ENCODE measurements at regions not wholly inside any gene's neighbourhood (a gene's known extent, or its start where the extent isn't known, plus 50 kb on each side); places are given as distances from the start of the nearest gene placed in this dataset.
"Not testable (repeated sequence)": the region's sequence is repeated elsewhere in the genome, so short reads cannot be mapped to it uniquely, and the experiment has no call there.

GRCh38 chr3:104004956-104005355 is 1361.8 kb upstream of the ALCAM start:
- Mint-ChIP-seq H3K36me3 (ENCODE audit: low read depth) (no peaks in the 10 kb centered on the region), H3K9me3 (peaks cover 4% of the 10 kb centered on the region), H3K4me3 (no peak overlapping the region), H3K27me3 (no peaks in the 10 kb centered on the region), H3K4me1 (ENCODE audit: low read depth) (no peaks in the 10 kb centered on the region), H3K27ac (no peak overlapping the region)

DNA sequence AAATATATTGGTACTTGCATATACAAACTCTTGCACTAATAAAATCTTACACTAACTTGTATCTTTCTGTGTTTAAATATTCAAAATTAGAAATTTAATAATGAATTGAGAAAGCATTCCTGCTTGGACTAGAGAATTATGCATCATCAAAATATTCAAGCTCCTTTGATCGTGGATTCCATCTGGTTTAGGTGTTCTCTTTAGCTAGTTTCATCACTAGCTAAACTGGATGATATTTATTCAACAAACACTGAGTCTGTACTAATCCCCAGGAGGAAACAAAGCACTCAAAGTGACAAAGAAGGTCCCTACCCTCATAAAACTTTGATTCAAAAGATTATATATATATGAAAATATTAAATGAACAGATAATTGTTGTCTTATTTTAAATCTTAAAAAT is 1360.9 kb upstream of the ALCAM start:
- Mint-ChIP-seq H3K4me1 (ENCODE audit: low read depth) (no peaks in the 10 kb centered on the region), H3K27ac (no peak overlapping the region), H3K4me3 (no peak overlapping the region), H3K36me3 (ENCODE audit: low read depth) (no peaks in the 10 kb centered on the region), H3K27me3 (no peaks in the 10 kb centered on the region), H3K9me3 (peaks cover 4% of the 10 kb centered on the region)

DNA sequence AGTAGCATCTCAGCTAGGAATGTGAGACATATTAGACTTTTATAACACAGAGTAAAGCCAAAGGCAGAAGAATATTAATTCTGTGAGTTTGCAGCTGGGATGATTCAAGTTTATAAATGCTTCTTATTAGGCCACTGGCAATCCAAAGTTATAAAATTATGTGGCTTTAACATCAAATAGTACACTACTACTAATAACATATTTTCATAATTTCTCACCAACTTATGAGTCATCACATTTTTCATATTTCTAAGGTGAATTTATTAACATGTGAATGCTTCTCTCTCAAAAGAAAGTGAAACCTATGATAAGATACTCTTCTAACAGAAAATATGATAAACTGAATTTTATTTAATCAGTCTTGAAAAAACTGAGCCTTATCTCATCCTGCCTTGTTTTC is 1348.2 kb upstream of the ALCAM start:
- H3K4me1 Mint-ChIP-seq (ENCODE audit: low read depth): no peaks in the 10 kb centered on the region
- peaks cover 25% of the 10 kb centered on the region for H3K9me3 Mint-ChIP-seq
- H3K27me3 Mint-ChIP-seq: no peaks in the 10 kb centered on the region
- no peaks in the 10 kb centered on the region for H3K36me3 Mint-ChIP-seq (ENCODE audit: low read depth)
- H3K4me3 Mint-ChIP-seq: no peak overlapping the region
- no peak overlapping the region for H3K27ac Mint-ChIP-seq

DNA sequence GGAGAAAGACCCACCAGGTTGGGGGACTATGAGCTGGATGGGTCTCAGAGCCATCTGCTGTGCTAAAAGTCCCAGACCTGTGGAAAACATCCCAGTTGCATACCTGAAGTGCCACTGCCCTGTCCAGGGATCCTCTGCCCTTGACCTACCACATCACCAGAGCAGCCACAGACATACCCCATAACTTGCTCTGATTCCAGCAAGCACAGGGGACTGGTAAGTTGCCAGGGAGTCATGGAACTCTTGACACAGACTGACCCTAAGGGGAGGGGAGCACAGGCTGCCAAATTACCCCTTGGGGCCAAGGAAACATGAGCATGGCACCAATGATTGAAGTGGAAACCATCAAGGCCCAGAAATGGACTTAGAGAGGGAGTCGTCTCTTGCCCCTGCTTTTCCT is 1335.1 kb upstream of the ALCAM start:
- Mint-ChIP-seq H3K4me1 (ENCODE audit: low read depth) (no peaks in the 10 kb centered on the region), H3K36me3 (ENCODE audit: low read depth) (no peaks in the 10 kb centered on the region), H3K9me3 (peaks cover 11% of the 10 kb centered on the region), H3K27ac (no peak overlapping the region), H3K27me3 (no peaks in the 10 kb centered on the region), H3K4me3 (no peak overlapping the region)

GRCh38 chr3:104032283-104032682 is 1334.4 kb upstream of the ALCAM start:
- Mint-ChIP-seq H3K27me3 (no peaks in the 10 kb centered on the region), H3K4me1 (ENCODE audit: low read depth) (no peaks in the 10 kb centered on the region), H3K27ac (no peak overlapping the region), H3K36me3 (ENCODE audit: low read depth) (no peaks in the 10 kb centered on the region), H3K9me3 (peaks cover 11% of the 10 kb centered on the region), H3K4me3 (no peak overlapping the region)

DNA sequence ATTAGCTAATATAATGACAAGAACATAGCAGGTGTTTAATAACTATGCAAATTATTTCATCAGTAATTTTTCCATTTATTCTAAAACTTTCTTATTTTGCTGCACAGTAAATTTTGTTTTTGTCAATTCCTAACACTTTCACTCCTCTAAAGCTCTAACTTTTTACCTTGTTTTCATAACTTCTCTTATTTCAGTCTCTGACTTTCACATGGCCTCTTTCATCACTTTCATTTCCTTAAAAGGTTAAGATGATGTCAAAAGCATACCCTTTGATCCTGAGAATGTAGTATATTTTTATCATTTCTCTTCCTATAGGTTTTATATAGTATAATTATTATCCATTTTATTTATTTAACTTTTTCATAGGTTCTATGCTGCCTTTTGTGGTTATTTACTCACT is 1325.8 kb upstream of the ALCAM start:
- Mint-ChIP-seq H3K27ac (no peak overlapping the region), H3K27me3 (no peaks in the 10 kb centered on the region), H3K4me1 (ENCODE audit: low read depth) (no peaks in the 10 kb centered on the region), H3K4me3 (no peak overlapping the region), H3K9me3 (peaks cover 3% of the 10 kb centered on the region), H3K36me3 (ENCODE audit: low read depth) (no peaks in the 10 kb centered on the region)

- not testable (repeated sequence) for H3K4me3 Mint-ChIP-seq; H3K9me3 Mint-ChIP-seq; H3K27me3 Mint-ChIP-seq; H3K4me1 Mint-ChIP-seq (ENCODE audit: low read depth); H3K27ac Mint-ChIP-seq; H3K36me3 Mint-ChIP-seq (ENCODE audit: low read depth)
Measured at GRCh38 chr3:104043001-104043543, 1323.6 kb upstream of the ALCAM start.

GRCh38 chr3:104044002-104044401 is 1322.7 kb upstream of the ALCAM start:
- Mint-ChIP-seq H3K27ac (no peak overlapping the region), H3K4me1 (ENCODE audit: low read depth) (no peaks in the 10 kb centered on the region), H3K9me3 (no peaks in the 10 kb centered on the region), H3K27me3 (no peaks in the 10 kb centered on the region), H3K4me3 (no peak overlapping the region), H3K36me3 (ENCODE audit: low read depth) (no peaks in the 10 kb centered on the region)

GRCh38 chr3:104066658-104067057 is 1300.1 kb upstream of the ALCAM start:
- no peaks in the 10 kb centered on the region for H3K36me3 Mint-ChIP-seq (ENCODE audit: low read depth)
- H3K27me3 Mint-ChIP-seq: no peaks in the 10 kb centered on the region
- H3K9me3 Mint-ChIP-seq: no peaks in the 10 kb centered on the region
- no peaks in the 10 kb centered on the region for H3K4me1 Mint-ChIP-seq (ENCODE audit: low read depth)
- no peak overlapping the region for H3K27ac Mint-ChIP-seq
- H3K4me3 Mint-ChIP-seq: no peak overlapping the region

DNA sequence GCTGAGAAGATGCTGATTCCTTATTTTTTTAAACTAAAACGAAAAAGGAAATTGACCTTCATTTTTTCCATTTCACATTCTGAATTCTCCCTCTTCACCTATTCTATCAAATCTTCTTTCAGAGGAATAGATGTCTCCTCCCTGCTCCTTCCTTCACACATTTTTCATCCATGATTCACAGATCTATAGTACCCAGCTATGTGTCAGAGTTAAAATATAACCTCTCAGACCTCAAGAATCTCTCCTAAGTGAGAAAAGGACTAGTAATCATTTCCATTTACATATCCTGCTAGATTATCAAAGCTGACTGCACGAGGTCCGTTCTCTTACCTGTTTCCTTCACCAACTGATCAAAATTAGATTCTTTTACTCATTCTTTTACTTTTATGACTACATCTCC is 1297.6 kb upstream of the ALCAM start:
- Mint-ChIP-seq H3K4me3 (no peak overlapping the region), H3K27ac (no peak overlapping the region), H3K9me3 (no peaks in the 10 kb centered on the region), H3K36me3 (ENCODE audit: low read depth) (no peaks in the 10 kb centered on the region), H3K27me3 (no peaks in the 10 kb centered on the region), H3K4me1 (ENCODE audit: low read depth) (no peaks in the 10 kb centered on the region)

- Mint-ChIP-seq H3K36me3 (ENCODE audit: low read depth) (no peaks in the 10 kb centered on the region), H3K27ac (no peak overlapping the region), H3K9me3 (no peaks in the 10 kb centered on the region), H3K27me3 (no peaks in the 10 kb centered on the region), H3K4me1 (ENCODE audit: low read depth) (no peaks in the 10 kb centered on the region), H3K4me3 (no peak overlapping the region)
Measured at GRCh38 chr3:104070906-104071305, 1295.8 kb upstream of the ALCAM start.

DNA sequence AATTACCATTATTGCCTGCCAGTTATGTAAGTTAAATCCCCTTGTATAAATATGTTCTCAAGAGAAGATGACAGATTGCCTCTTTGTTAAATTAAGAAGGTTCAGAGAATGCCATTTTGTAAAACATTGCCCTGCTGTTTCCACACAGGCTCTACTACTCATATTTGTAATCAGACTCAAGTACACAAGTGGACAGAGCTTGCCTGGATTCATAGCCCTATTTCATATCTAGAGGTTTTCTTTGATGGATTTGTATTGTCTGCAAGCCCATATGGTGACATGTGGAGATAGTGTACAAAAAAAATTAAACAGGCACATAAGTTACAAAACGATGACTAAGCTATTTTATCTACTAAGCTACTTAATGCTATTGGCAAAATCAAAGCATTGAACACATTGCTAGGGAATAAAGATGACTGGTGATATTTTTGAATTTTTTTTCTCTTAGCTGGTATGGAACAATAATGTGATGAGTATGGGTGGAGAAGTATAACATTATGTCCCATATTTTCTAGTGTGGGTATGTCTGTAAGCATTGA is 1286.6 kb upstream of the ALCAM start:
- H3K4me1 Mint-ChIP-seq (ENCODE audit: low read depth): no peaks in the 10 kb centered on the region
- H3K4me3 Mint-ChIP-seq: no peak overlapping the region
- no peaks in the 10 kb centered on the region for H3K9me3 Mint-ChIP-seq
- no peak overlapping the region for H3K27ac Mint-ChIP-seq
- H3K36me3 Mint-ChIP-seq (ENCODE audit: low read depth): no peaks in the 10 kb centered on the region
- H3K27me3 Mint-ChIP-seq: no peaks in the 10 kb centered on the region

DNA sequence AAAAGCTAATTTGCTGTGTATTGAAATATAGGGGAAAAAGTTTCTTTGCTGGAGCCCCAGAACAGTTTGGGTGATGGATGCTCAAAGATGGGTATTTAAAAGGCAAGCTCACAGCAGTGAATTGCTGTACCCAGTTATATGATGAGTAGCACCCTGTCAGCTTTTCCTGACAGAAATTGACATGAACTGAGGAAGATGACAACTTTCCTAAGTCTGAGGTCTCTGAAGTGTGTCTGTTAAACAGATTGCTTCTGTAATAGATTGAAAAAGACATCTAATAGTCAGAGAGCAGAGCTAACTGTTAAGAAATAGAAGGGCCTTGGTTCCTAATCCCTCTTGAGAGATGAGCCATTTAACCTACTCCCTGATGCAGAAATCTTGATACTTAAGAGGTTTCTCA is 1278.0 kb upstream of the ALCAM start:
- Mint-ChIP-seq H3K4me1 (ENCODE audit: low read depth) (no peaks in the 10 kb centered on the region), H3K36me3 (ENCODE audit: low read depth) (no peaks in the 10 kb centered on the region), H3K27ac (no peak overlapping the region), H3K9me3 (peaks cover 18% of the 10 kb centered on the region), H3K27me3 (no peaks in the 10 kb centered on the region), H3K4me3 (no peak overlapping the region)

- not testable (repeated sequence) for H3K27me3 Mint-ChIP-seq; H3K4me1 Mint-ChIP-seq (ENCODE audit: low read depth); H3K36me3 Mint-ChIP-seq (ENCODE audit: low read depth); H3K4me3 Mint-ChIP-seq; H3K27ac Mint-ChIP-seq
- peaks cover 18% of the 10 kb centered on the region for H3K9me3 Mint-ChIP-seq
Measured at GRCh38 chr3:104089987-104090386, 1276.7 kb upstream of the ALCAM start.

DNA sequence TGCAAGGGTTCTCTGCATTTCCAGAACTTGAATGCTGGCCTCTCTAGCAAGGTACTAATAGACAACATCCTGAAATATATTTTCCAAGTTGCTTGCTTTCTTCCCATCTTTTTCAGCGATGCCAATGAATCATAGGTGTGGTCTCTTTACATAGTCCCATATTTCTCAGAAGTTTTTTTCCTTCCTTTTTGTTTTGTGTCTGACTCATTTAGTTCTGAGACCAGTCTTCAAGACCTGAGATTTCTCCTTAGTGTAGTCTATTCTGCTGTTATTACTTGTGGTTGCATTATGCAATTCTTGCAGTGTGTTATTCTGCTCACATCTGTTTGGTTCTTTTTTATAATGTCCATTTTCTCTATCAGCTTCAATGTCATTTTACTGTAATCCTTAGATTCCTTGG is 1265.0 kb upstream of the ALCAM start:
- no peaks in the 10 kb centered on the region for H3K36me3 Mint-ChIP-seq (ENCODE audit: low read depth)

GRCh38 chr3:104102386-104102785 is 1264.3 kb upstream of the ALCAM start:
- no peaks in the 10 kb centered on the region for H3K36me3 Mint-ChIP-seq (ENCODE audit: low read depth)
- no peaks in the 10 kb centered on the region for H3K27me3 Mint-ChIP-seq
- H3K4me1 Mint-ChIP-seq (ENCODE audit: low read depth): no peaks in the 10 kb centered on the region
- H3K4me3 Mint-ChIP-seq: no peak overlapping the region
- no peaks in the 10 kb centered on the region for H3K9me3 Mint-ChIP-seq
- H3K27ac Mint-ChIP-seq: no peak overlapping the region

More for the DNA sequence above, 1265.0 kb upstream of the ALCAM start:
- Mint-ChIP-seq H3K4me3 (no peak overlapping the region), H3K27ac (no peak overlapping the region), H3K4me1 (ENCODE audit: low read depth) (no peaks in the 10 kb centered on the region), H3K27me3 (no peaks in the 10 kb centered on the region), H3K9me3 (no peaks in the 10 kb centered on the region)

Measured in stimulated activated naive CD8-positive, alpha-beta T cell treated with anti-CD3 and anti-CD28 coated beads, Interleukin-15, Interleukin-2, amounts not matched to agents 100 ng/mL and 50 ng/mL, for 24 hours (primary cell).